ENCODE measurements at regions not wholly inside any gene's neighbourhood (a gene's known extent, or its start where the extent isn't known, plus 50 kb on each side); places are given as distances from the start of the nearest gene placed in this dataset.

- TF ChIP-seq TOX (CRISPR knock-in tag; IDR thresholded peaks at IDR 0.05; ENCODE audit: borderline replicate concordance), result no peak
- TF ChIP-seq ZC3H10 (CRISPR knock-in tag; IDR thresholded peaks at IDR 0.05), result no peak
- TF ChIP-seq, protein P1, sequence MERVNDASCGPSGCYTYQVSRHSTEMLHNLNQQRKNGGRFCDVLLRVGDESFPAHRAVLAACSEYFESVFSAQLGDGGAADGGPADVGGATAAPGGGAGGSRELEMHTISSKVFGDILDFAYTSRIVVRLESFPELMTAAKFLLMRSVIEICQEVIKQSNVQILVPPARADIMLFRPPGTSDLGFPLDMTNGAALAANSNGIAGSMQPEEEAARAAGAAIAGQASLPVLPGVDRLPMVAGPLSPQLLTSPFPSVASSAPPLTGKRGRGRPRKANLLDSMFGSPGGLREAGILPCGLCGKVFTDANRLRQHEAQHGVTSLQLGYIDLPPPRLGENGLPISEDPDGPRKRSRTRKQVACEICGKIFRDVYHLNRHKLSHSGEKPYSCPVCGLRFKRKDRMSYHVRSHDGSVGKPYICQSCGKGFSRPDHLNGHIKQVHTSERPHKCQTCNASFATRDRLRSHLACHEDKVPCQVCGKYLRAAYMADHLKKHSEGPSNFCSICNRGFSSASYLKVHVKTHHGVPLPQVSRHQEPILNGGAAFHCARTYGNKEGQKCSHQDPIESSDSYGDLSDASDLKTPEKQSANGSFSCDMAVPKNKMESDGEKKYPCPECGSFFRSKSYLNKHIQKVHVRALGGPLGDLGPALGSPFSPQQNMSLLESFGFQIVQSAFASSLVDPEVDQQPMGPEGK (CRISPR knock-in tag; IDR thresholded peaks at IDR 0.05; ENCODE audit: borderline replicate concordance), result no peak
- TF ChIP-seq ESRRG (CRISPR knock-in tag; IDR thresholded peaks at IDR 0.05), result no peak
- TF ChIP-seq ZNF70 (CRISPR knock-in tag; IDR thresholded peaks at IDR 0.05), result no peak
- TF ChIP-seq ZFP3 (CRISPR knock-in tag; IDR thresholded peaks at IDR 0.05), result no peak
- TF ChIP-seq, protein P2, sequence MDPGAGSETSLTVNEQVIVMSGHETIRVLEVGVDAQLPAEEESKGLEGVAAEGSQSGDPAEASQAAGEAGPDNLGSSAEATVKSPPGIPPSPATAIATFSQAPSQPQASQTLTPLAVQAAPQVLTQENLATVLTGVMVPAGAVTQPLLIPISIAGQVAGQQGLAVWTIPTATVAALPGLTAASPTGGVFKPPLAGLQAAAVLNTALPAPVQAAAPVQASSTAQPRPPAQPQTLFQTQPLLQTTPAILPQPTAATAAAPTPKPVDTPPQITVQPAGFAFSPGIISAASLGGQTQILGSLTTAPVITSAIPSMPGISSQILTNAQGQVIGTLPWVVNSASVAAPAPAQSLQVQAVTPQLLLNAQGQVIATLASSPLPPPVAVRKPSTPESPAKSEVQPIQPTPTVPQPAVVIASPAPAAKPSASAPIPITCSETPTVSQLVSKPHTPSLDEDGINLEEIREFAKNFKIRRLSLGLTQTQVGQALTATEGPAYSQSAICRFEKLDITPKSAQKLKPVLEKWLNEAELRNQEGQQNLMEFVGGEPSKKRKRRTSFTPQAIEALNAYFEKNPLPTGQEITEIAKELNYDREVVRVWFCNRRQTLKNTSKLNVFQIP (CRISPR knock-in tag; IDR thresholded peaks at IDR 0.05; ENCODE audit: borderline replicate concordance, low read depth), result no peak
- TF ChIP-seq ZFP30 (CRISPR knock-in tag; IDR thresholded peaks at IDR 0.05), result no peak
- no peak for TF ChIP-seq ISL1 (CRISPR knock-in tag; IDR thresholded peaks at IDR 0.05)
- TF ChIP-seq, protein P3, sequence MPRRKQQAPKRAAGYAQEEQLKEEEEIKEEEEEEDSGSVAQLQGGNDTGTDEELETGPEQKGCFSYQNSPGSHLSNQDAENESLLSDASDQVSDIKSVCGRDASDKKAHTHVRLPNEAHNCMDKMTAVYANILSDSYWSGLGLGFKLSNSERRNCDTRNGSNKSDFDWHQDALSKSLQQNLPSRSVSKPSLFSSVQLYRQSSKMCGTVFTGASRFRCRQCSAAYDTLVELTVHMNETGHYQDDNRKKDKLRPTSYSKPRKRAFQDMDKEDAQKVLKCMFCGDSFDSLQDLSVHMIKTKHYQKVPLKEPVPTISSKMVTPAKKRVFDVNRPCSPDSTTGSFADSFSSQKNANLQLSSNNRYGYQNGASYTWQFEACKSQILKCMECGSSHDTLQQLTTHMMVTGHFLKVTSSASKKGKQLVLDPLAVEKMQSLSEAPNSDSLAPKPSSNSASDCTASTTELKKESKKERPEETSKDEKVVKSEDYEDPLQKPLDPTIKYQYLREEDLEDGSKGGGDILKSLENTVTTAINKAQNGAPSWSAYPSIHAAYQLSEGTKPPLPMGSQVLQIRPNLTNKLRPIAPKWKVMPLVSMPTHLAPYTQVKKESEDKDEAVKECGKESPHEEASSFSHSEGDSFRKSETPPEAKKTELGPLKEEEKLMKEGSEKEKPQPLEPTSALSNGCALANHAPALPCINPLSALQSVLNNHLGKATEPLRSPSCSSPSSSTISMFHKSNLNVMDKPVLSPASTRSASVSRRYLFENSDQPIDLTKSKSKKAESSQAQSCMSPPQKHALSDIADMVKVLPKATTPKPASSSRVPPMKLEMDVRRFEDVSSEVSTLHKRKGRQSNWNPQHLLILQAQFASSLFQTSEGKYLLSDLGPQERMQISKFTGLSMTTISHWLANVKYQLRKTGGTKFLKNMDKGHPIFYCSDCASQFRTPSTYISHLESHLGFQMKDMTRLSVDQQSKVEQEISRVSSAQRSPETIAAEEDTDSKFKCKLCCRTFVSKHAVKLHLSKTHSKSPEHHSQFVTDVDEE (CRISPR knock-in tag; IDR thresholded peaks at IDR 0.05), result no peak
- TF ChIP-seq SNAI2 (CRISPR knock-in tag; IDR thresholded peaks at IDR 0.05), result no peak
- TF ChIP-seq OSR1 (CRISPR knock-in tag; IDR thresholded peaks at IDR 0.05), result no peak
- TF ChIP-seq RARB (CRISPR knock-in tag; IDR thresholded peaks at IDR 0.05), result no peak
- no peak for TF ChIP-seq ZNF565 (CRISPR knock-in tag; conservative IDR thresholded peaks at IDR 0.05; ENCODE audit: low read depth)
Observed at GRCh38 chr1:219419065-219419464, 193.8 kb downstream of the ZC3H11B start.
